Neural progenitor cell (in vitro differentiated cells): ENCODE measurements at regions not wholly inside any gene's neighbourhood (a gene's known extent, or its start where the extent isn't known, plus 50 kb on each side); places are given as distances from the start of the nearest gene placed in this dataset.

ENCODE experiments used
- DNase-seq: peaks from one replicate; pipeline ENCODE4 v3.0.0-alpha.2; 2016; ENCODE audit warnings: low spot score
- H2AFZ ChIP-seq: fragments of 200-600 bp; sonication (generic); replicated peaks from 2 replicates; pipeline ENCODE4 v1.6.1; 2016; ENCODE audit warnings: antibody characterized with exemption
- H3F3A ChIP-seq: fragments of 200-600 bp; sonication (generic); 2 replicates; pipeline ENCODE4 v1.6.1; 2016; ENCODE audit warnings: antibody characterized with exemption, low read depth
- H3K27ac ChIP-seq: fragments of 200-600 bp; sonication (generic); 2 replicates; pipeline ENCODE4 v1.5.1; 2016; ENCODE audit warnings: mild to moderate bottlenecking
- H3K27me3 ChIP-seq: fragments of 200-600 bp; sonication (generic); 2 replicates; pipeline ENCODE4 v1.6.1; 2016; ENCODE audit warnings: mild to moderate bottlenecking, moderate library complexity
- H3K36me3 ChIP-seq: fragments of 200-600 bp; sonication (generic); 2 replicates; pipeline ENCODE4 v1.5.1; 2016
- H3K4me1 ChIP-seq: fragments of 200-600 bp; sonication (generic); 2 replicates; pipeline ENCODE4 v1.6.1; 2016; ENCODE audit warnings: mixed run types
- H3K4me2 ChIP-seq: fragments of 200-600 bp; sonication (generic); 2 replicates; pipeline ENCODE4 v1.6.1; 2016
- H3K4me3 ChIP-seq: fragments of 200-600 bp; sonication (generic); 2 replicates; pipeline ENCODE4 v1.5.1; 2016
- H3K79me2 ChIP-seq: fragments of 200-600 bp; sonication (generic); 2 replicates; pipeline ENCODE4 v1.6.1; 2016; ENCODE audit warnings: low read depth
- H3K9ac ChIP-seq: fragments of 200-600 bp; sonication (generic); 2 replicates; pipeline ENCODE4 v1.6.1; 2016
- H3K9me3 ChIP-seq: fragments of 200-600 bp; sonication (generic); 2 replicates; pipeline ENCODE4 v1.5.1; 2016; ENCODE audit warnings: low read depth
- H4K20me1 ChIP-seq: fragments of 200-600 bp; sonication (generic); 2 replicates; pipeline ENCODE4 v1.6.1; 2016; ENCODE audit warnings: low read depth
- H3K27ac Mint-ChIP-seq: 3 replicates; pipeline ENCODE4 v1.8.0; 2021; ENCODE audit warnings: mixed read lengths
- H3K27me3 Mint-ChIP-seq: 2 replicates; pipeline ENCODE4 v1.8.0; 2022; ENCODE audit warnings: low read depth, mild to moderate bottlenecking, inconsistent platforms, moderate library complexity, mixed read lengths; ENCODE audit not compliant: insufficient read depth
- H3K36me3 Mint-ChIP-seq: 3 replicates; pipeline ENCODE4 v1.8.0; 2021; ENCODE audit warnings: mixed read lengths
- H3K4me1 Mint-ChIP-seq: 3 replicates; pipeline ENCODE4 v1.8.0; 2021; ENCODE audit warnings: mixed read lengths
- H3K4me3 Mint-ChIP-seq: 3 replicates; pipeline ENCODE4 v1.8.0; 2021; ENCODE audit warnings: mild to moderate bottlenecking, moderate library complexity, mixed read lengths
- H3K9me3 Mint-ChIP-seq: 3 replicates; pipeline ENCODE4 v1.8.0; 2020; ENCODE audit warnings: mixed read lengths
- EZH2 ChIP-seq: fragments of 200-600 bp; sonication (generic); IDR thresholded peaks from 2 replicates; pipeline ENCODE4 v1.6.1; 2017; ENCODE audit warnings: antibody characterized with exemption, mild to moderate bottlenecking, moderate library complexity
- EZH2phosphoT487 ChIP-seq: fragments of 200-600 bp; sonication (generic); IDR thresholded peaks from 2 replicates; pipeline ENCODE4 v1.6.1; 2017; ENCODE audit warnings: antibody characterized with exemption
- TF ChIP-seq, protein P1 (sequence below): fragments of 200-600 bp; sonication (generic); IDR thresholded peaks from 2 replicates; pipeline ENCODE4 v1.5.1; 2017; ENCODE audit warnings: antibody characterized with exemption, mild to moderate bottlenecking

DNA sequence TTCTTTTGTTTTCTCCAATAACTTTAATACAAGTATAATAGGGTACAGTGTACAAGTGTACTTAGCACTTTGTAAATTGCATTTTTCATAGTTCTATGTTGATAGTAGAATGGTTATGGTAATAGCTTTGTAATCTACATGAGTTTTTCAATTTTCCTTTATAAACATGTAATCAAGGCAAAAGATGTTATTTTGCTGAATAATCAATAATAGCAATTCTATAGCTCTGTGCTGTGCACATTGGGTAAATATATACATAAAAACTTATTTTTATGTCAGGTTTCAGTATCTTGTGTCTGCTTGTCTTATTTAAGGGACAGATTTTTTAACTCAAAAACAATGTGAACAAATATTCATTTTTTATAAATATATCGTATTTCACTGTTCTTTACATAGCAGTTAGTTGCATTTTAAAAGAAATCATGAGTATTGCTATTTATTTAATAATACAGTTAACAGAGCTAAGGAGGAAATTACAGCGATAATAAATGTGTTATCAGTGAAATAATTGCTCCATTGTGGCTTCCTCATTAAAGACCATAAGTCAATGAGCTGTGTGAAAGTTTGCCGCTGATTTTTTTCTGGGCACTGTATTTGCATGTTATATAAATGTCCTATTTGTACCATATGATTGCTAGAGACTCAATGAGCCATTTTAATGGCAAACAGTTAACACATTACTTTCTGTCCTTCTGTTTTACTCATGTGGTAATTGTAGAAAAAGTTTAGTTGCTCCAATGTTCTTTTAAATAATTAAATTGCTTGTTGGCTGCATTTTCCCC lies 214.6 kb upstream of the STAC start:
- H3K4me1 ChIP-seq, result no peaks in the 10 kb centered on the region
- no peaks in the 10 kb centered on the region for H3F3A ChIP-seq
- H3K4me3 Mint-ChIP-seq, result no peak overlapping the region
- H2AFZ ChIP-seq, result no peak overlapping the region
- H4K20me1 ChIP-seq, result no peaks in the 10 kb centered on the region
- DNase-seq, result no peak
- TF ChIP-seq, protein P1, sequence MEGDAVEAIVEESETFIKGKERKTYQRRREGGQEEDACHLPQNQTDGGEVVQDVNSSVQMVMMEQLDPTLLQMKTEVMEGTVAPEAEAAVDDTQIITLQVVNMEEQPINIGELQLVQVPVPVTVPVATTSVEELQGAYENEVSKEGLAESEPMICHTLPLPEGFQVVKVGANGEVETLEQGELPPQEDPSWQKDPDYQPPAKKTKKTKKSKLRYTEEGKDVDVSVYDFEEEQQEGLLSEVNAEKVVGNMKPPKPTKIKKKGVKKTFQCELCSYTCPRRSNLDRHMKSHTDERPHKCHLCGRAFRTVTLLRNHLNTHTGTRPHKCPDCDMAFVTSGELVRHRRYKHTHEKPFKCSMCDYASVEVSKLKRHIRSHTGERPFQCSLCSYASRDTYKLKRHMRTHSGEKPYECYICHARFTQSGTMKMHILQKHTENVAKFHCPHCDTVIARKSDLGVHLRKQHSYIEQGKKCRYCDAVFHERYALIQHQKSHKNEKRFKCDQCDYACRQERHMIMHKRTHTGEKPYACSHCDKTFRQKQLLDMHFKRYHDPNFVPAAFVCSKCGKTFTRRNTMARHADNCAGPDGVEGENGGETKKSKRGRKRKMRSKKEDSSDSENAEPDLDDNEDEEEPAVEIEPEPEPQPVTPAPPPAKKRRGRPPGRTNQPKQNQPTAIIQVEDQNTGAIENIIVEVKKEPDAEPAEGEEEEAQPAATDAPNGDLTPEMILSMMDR, result no peak
- TF ChIP-seq EZH2, result no peak
- no peak for TF ChIP-seq EZH2phosphoT487
- no peak overlapping the region for H3K27ac Mint-ChIP-seq
- H3K27me3 ChIP-seq, result no peaks in the 10 kb centered on the region
- no peaks in the 10 kb centered on the region for H3K9me3 Mint-ChIP-seq
- no peak overlapping the region for H3K4me2 ChIP-seq
- H3K9ac ChIP-seq, result no peak overlapping the region
- H3K79me2 ChIP-seq, result no peaks in the 10 kb centered on the region
- no peaks in the 10 kb centered on the region for H3K4me1 Mint-ChIP-seq
- H3K36me3 ChIP-seq, result no peaks in the 10 kb centered on the region
- H3K9me3 ChIP-seq, result no peaks in the 10 kb centered on the region
- H3K36me3 Mint-ChIP-seq, result no peaks in the 10 kb centered on the region
- H3K27me3 Mint-ChIP-seq, result no peaks in the 10 kb centered on the region
- H3K4me3 ChIP-seq, result no peak overlapping the region
- no peak overlapping the region for H3K27ac ChIP-seq

DNA sequence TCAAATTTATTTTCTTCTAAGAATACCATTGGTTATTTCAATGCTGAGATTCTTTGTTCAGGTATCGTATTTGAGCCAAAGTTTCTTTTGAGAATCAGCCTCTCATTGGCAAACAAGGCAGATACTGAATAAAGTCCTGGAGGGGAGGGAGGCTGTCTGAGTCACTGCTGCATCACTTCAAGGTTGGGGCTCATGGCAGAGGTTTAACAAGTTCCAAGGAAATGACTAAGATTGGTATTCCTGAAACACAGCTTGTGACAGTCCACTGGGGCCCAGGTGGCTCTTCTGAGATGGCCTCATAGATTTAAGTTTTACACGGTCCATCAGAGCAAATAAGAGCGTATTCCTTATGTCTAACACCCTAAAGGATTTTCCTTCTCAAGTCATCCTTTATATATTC lies 213.8 kb upstream of the STAC start:
- H3K9me3 ChIP-seq, result no peaks in the 10 kb centered on the region
- H3F3A ChIP-seq, result no peaks in the 10 kb centered on the region
- no peak overlapping the region for H3K4me2 ChIP-seq
- no peaks in the 10 kb centered on the region for H3K36me3 Mint-ChIP-seq
- H3K4me1 Mint-ChIP-seq, result no peaks in the 10 kb centered on the region
- no peak overlapping the region for H3K27ac ChIP-seq
- H3K4me3 Mint-ChIP-seq, result no peak overlapping the region
- no peak overlapping the region for H3K4me3 ChIP-seq
- no peaks in the 10 kb centered on the region for H4K20me1 ChIP-seq
- DNase-seq, result no peak
- H3K79me2 ChIP-seq, result no peaks in the 10 kb centered on the region
- TF ChIP-seq, protein P1, result no peak
- TF ChIP-seq EZH2, result no peak
- no peak for TF ChIP-seq EZH2phosphoT487
- no peaks in the 10 kb centered on the region for H3K36me3 ChIP-seq
- H2AFZ ChIP-seq, result no peak overlapping the region
- H3K27ac Mint-ChIP-seq, result no peak overlapping the region
- no peaks in the 10 kb centered on the region for H3K27me3 Mint-ChIP-seq
- H3K27me3 ChIP-seq, result no peaks in the 10 kb centered on the region
- no peaks in the 10 kb centered on the region for H3K4me1 ChIP-seq
- no peak overlapping the region for H3K9ac ChIP-seq
- no peaks in the 10 kb centered on the region for H3K9me3 Mint-ChIP-seq

DNA sequence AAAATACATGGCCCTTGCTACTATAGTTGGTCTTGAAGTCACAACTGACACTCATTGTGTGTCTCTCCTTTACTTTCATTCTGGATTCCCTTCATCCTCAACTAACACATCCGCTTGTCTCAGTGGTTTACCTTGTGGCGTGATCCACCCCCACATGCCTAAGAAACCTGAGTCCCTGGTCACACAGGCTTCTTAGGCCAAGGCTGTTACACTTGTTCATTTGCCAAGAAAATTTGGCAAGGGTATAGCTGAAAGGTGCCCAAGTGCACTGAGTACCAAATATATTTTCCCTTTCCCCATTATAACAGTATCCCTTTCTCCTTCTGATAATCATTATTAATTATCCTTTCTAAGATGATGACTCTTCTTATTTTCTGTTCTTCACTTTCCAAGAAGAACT lies 207.6 kb upstream of the STAC start:
- H3K36me3 ChIP-seq, result no peaks in the 10 kb centered on the region
- no peak for DNase-seq
- H2AFZ ChIP-seq, result no peak overlapping the region
- no peak overlapping the region for H3K27ac ChIP-seq
- H3K79me2 ChIP-seq, result no peaks in the 10 kb centered on the region
- H3K4me1 Mint-ChIP-seq, result peaks cover 10% of the 10 kb centered on the region
- no peaks in the 10 kb centered on the region for H3K36me3 Mint-ChIP-seq
- no peaks in the 10 kb centered on the region for H4K20me1 ChIP-seq
- H3K27me3 Mint-ChIP-seq, result peaks cover 2% of the 10 kb centered on the region
- no peaks in the 10 kb centered on the region for H3K9me3 Mint-ChIP-seq
- no peak overlapping the region for H3K4me2 ChIP-seq
- H3K27ac Mint-ChIP-seq, result no peak overlapping the region
- no peak overlapping the region for H3K4me3 ChIP-seq
- H3K27me3 ChIP-seq, result no peaks in the 10 kb centered on the region
- H3F3A ChIP-seq, result no peaks in the 10 kb centered on the region
- no peak overlapping the region for H3K4me3 Mint-ChIP-seq
- TF ChIP-seq EZH2 (no peak), EZH2phosphoT487 (no peak)
- TF ChIP-seq, protein P1, result no peak
- H3K4me1 ChIP-seq, result peaks cover 3% of the 10 kb centered on the region
- no peak overlapping the region for H3K9ac ChIP-seq
- H3K9me3 ChIP-seq, result no peaks in the 10 kb centered on the region
